GM23338 (cell line): ENCODE measurements at regions not wholly inside any gene's neighbourhood (a gene's known extent, or its start where the extent isn't known, plus 50 kb on each side); places are given as distances from the start of the nearest gene placed in this dataset.

Experiments used
- CREB1 ChIP-seq: fragments of 250-450 bp; sonication (Bioruptor Pico); IDR thresholded peaks from 2 replicates; pipeline ENCODE4 v1.5.0; 2020; ENCODE audit warnings: low read depth, mild to moderate bottlenecking, moderate library complexity
- EZH2 ChIP-seq: fragments of 200-600 bp; sonication (generic); IDR thresholded peaks from one replicate; pipeline ENCODE4 v1.8.0; 2017; ENCODE audit warnings: antibody characterized with exemption, mild to moderate bottlenecking, low read depth; ENCODE audit not compliant: unreplicated experiment
- EZH2phosphoT487 ChIP-seq: fragments of 200-600 bp; sonication (generic); IDR thresholded peaks from one replicate; pipeline ENCODE4 v1.8.1; 2018; ENCODE audit warnings: antibody characterized with exemption; ENCODE audit not compliant: unreplicated experiment
- JUNB ChIP-seq: IDR thresholded peaks from one replicate; pipeline ENCODE4 v1.6.1; 2016; ENCODE audit warnings: antibody characterized with exemption; ENCODE audit not compliant: unreplicated experiment
- POLR2AphosphoS5 ChIP-seq: IDR thresholded peaks from 2 replicates; pipeline ENCODE4 v1.6.1; 2016; ENCODE audit warnings: antibody characterized with exemption, low read depth
- STAT1 ChIP-seq: IDR thresholded peaks from one replicate; pipeline ENCODE4 v1.6.1; 2016; ENCODE audit warnings: antibody characterized with exemption; ENCODE audit not compliant: unreplicated experiment
- ZNF114 ChIP-seq: fragments of 250-450 bp; sonication (Bioruptor Pico); IDR thresholded peaks from 2 replicates; pipeline ENCODE4 v1.5.0; 2020; ENCODE audit warnings: mild to moderate bottlenecking, moderate library complexity
- TF ChIP-seq, protein P1 (sequence below), 2 experiments: fragments of 200-600 bp in 1 of 2; sonication (generic) in 1 of 2; conservative IDR thresholded peaks; 2 replicates each; pipeline versions ENCODE4 v1.5.1 to v1.6.1; 2016 to 2017; ENCODE audit warnings: antibody characterized with exemption in 2 of 2, low read depth in 2 of 2, mild to moderate bottlenecking in 2 of 2, moderate library complexity in 1 of 2
- TF ChIP-seq, protein P2 (sequence below): IDR thresholded peaks from one replicate; pipeline ENCODE4 v1.6.1; 2018; ENCODE audit warnings: antibody characterized with exemption; ENCODE audit not compliant: unreplicated experiment
- TF ChIP-seq, protein P3 (sequence below): IDR thresholded peaks from 2 replicates; pipeline ENCODE4 v1.6.1; 2016; ENCODE audit warnings: antibody characterized with exemption

DNA sequence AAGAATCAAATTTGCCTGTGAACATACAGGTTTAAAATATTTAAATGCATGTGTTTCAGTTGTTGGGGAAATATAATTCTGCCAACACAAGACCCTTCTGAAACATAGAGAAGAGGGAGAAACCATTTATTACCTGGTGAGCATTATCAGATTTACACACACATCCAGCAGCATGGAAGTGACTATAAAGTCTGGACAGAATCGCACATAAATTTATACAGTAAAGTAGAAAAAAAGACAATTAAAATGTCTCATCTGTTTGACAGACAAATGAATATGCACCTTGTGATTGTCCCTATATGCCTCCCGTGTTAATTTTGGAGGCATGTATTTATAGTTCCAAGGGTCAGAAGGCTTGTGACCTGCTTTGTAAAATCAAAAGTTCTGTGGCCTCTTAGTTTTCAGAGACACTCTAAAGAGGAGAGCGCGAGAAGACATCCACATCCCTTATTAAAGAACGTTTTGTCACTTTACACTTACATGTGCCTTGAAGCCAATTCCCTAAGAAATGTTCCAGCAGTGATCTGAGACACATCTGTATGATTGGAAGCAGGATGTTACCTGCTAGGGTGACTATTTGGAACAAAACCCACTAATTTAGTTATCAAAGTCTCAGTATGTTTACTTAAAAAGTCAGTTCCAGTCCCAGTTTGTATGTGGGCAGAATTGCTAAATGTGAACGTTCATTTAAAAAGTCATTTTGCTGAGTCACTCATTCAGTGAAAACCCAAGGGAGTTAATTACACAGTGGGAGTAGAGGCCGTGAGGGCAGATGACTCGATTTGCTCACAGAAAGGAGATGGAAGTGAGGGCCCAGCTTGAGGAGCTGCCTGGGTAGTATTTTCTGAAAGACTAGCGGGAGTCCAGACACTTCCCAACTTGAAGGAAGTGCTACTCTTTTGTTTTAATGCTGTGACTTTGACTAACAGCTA, 527.6 kb upstream of the MEX3C start:
- TF ChIP-seq, protein P1, sequence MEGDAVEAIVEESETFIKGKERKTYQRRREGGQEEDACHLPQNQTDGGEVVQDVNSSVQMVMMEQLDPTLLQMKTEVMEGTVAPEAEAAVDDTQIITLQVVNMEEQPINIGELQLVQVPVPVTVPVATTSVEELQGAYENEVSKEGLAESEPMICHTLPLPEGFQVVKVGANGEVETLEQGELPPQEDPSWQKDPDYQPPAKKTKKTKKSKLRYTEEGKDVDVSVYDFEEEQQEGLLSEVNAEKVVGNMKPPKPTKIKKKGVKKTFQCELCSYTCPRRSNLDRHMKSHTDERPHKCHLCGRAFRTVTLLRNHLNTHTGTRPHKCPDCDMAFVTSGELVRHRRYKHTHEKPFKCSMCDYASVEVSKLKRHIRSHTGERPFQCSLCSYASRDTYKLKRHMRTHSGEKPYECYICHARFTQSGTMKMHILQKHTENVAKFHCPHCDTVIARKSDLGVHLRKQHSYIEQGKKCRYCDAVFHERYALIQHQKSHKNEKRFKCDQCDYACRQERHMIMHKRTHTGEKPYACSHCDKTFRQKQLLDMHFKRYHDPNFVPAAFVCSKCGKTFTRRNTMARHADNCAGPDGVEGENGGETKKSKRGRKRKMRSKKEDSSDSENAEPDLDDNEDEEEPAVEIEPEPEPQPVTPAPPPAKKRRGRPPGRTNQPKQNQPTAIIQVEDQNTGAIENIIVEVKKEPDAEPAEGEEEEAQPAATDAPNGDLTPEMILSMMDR (conservative IDR thresholded peaks at IDR 0.05; ENCODE audit: low read depth in 2 of 2): no peak
- TF ChIP-seq POLR2AphosphoS5: no peak
- no peak for TF ChIP-seq EZH2
- no peak for TF ChIP-seq EZH2phosphoT487
- TF ChIP-seq, protein P2, sequence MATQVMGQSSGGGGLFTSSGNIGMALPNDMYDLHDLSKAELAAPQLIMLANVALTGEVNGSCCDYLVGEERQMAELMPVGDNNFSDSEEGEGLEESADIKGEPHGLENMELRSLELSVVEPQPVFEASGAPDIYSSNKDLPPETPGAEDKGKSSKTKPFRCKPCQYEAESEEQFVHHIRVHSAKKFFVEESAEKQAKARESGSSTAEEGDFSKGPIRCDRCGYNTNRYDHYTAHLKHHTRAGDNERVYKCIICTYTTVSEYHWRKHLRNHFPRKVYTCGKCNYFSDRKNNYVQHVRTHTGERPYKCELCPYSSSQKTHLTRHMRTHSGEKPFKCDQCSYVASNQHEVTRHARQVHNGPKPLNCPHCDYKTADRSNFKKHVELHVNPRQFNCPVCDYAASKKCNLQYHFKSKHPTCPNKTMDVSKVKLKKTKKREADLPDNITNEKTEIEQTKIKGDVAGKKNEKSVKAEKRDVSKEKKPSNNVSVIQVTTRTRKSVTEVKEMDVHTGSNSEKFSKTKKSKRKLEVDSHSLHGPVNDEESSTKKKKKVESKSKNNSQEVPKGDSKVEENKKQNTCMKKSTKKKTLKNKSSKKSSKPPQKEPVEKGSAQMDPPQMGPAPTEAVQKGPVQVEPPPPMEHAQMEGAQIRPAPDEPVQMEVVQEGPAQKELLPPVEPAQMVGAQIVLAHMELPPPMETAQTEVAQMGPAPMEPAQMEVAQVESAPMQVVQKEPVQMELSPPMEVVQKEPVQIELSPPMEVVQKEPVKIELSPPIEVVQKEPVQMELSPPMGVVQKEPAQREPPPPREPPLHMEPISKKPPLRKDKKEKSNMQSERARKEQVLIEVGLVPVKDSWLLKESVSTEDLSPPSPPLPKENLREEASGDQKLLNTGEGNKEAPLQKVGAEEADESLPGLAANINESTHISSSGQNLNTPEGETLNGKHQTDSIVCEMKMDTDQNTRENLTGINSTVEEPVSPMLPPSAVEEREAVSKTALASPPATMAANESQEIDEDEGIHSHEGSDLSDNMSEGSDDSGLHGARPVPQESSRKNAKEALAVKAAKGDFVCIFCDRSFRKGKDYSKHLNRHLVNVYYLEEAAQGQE: no peak
- TF ChIP-seq CREB1 (CRISPR knock-in tag): no peak
- no peak for TF ChIP-seq JUNB
- TF ChIP-seq, protein P3, sequence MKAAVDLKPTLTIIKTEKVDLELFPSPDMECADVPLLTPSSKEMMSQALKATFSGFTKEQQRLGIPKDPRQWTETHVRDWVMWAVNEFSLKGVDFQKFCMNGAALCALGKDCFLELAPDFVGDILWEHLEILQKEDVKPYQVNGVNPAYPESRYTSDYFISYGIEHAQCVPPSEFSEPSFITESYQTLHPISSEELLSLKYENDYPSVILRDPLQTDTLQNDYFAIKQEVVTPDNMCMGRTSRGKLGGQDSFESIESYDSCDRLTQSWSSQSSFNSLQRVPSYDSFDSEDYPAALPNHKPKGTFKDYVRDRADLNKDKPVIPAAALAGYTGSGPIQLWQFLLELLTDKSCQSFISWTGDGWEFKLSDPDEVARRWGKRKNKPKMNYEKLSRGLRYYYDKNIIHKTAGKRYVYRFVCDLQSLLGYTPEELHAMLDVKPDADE: no peak
- no peak for TF ChIP-seq ZNF114 (CRISPR knock-in tag)
- no peak for TF ChIP-seq STAT1
